Spleen (tissue), 11 donors: ENCODE measurements at regions not wholly inside any gene's neighbourhood (a gene's known extent, or its start where the extent isn't known, plus 50 kb on each side); places are given as distances from the start of the nearest gene placed in this dataset.

Experiments
- DNase-seq: peaks from one replicate; pipeline ENCODE4 v3.0.0-alpha.2; 2020
- H3K27ac ChIP-seq, 8 donors: fragments of 200-600 bp; sonication (generic) in 7 of 8; 1 replicate in 4 of 8; 2 replicates in 4 of 8; pipeline versions ENCODE4 v1.5.0 to v1.8.0; 2016 to 2021; ENCODE audit warnings: inconsistent platforms in 4 of 8, mild to moderate bottlenecking in 4 of 8, moderate library complexity in 1 of 8
- H3K27me3 ChIP-seq, 7 donors: fragments of 200-600 bp; sonication (generic) in 6 of 7; replicated peaks in 1 of 7; 1 replicate in 4 of 7; 2 replicates in 3 of 7; pipeline versions ENCODE4 v1.5.0 to v1.8.0; 2016 to 2021; ENCODE audit warnings: inconsistent platforms in 3 of 7, mild to moderate bottlenecking in 1 of 7
- H3K36me3 ChIP-seq, 6 donors: fragments of 200-600 bp; sonication (generic) in 5 of 6; 1 replicate in 4 of 6; 2 replicates in 2 of 6; pipeline versions ENCODE4 v1.5.0 to v1.8.0; 2016 to 2021; ENCODE audit warnings: inconsistent platforms in 2 of 6
- H3K4me1 ChIP-seq, 6 donors: fragments of 200-600 bp; sonication (generic) in 5 of 6; 1 replicate in 3 of 6; 2 replicates in 3 of 6; pipeline versions ENCODE4 v1.5.0 to v1.8.0; 2016 to 2021; ENCODE audit warnings: inconsistent platforms in 3 of 6
- H3K4me3 ChIP-seq, 8 donors: fragments of 200-600 bp; sonication (generic) in 7 of 8; 1 replicate in 4 of 8; 2 replicates in 4 of 8; pipeline versions ENCODE4 v1.5.0 to v1.8.0; 2016 to 2021; ENCODE audit warnings: inconsistent platforms in 4 of 8, mild to moderate bottlenecking in 4 of 8, moderate library complexity in 2 of 8
- H3K9me3 ChIP-seq, 8 donors: fragments of 200-600 bp; sonication (generic) in 7 of 8; 1 replicate in 4 of 8; 2 replicates in 4 of 8; pipeline versions ENCODE4 v1.5.0 to v1.8.0; 2016 to 2021; ENCODE audit warnings: inconsistent platforms in 4 of 8
- CTCF ChIP-seq, 11 experiments: fragments of 200-600 bp in 7 of 11; fragments of 450-650 bp in 4 of 11; sonication (generic) in 4 of 11; IDR thresholded peaks in 8 of 11; conservative IDR thresholded peaks in 3 of 11; 1 replicate in 7 of 11; 2 replicates in 4 of 11; pipeline versions ENCODE4 v1.4.0 to v1.8.0; 2016 to 2021; ENCODE audit warnings: antibody characterized with exemption in 11 of 11, inconsistent platforms in 4 of 11, mild to moderate bottlenecking in 1 of 11
- POLR2A ChIP-seq, 3 donors: fragments of 450-650 bp; IDR thresholded peaks; one replicate each; pipeline ENCODE4 v1.5.1; 2017; ENCODE audit warnings: antibody characterized with exemption in 3 of 3, mild to moderate bottlenecking in 1 of 3
- POLR2AphosphoS5 ChIP-seq, 3 donors: sonication (generic); formaldehyde crosslinking; IDR thresholded peaks; one replicate each; pipeline ENCODE4 v1.5.1; 2017; ENCODE audit warnings: antibody characterized with exemption in 3 of 3
- WGBS, 5 donors: extraction: QIAGEN DNeasy Blood & Tissue Kit in 3 of 5; methylation state at CpG; one replicate each; pipeline versions ENCODE4 v1.1.5 to v1.1.7; 2013 to 2018; 5-methylcytosine and 5-hydroxymethylcytosine counted together
- intact Hi-C: fragments of 100-400 bp; cut with DNase I; formaldehyde crosslinking; loops from one replicate; pipeline ENCODE4 v1.15.0; 2023; ENCODE audit warnings: low total_unique reads
- donor health status: healthy with polysubstance abuse.
- donor health status: DM: no; HTN: no; CAD: no; lungs with moderate emphysema.
- donor health status: DM: no; HTN: no; CAD: no.
- donor health status: Bipolar disorder and iron deficiency.
- donor health status: healthy.
- donor health status: DM: no; HTN: no; CAD: no.
- donor health status: DM: yes; HTN: yes; CAD: no.

- WGBS, 5 donors: 68 to 85% (median 81%) methylated on average over 5 of the region's 5 CpGs
- Histone ChIP-seq H3K4me1 (no peaks in the 10 kb centered on the region), H3K27me3 (peaks cover 0 to 15% (median 0%) of the 10 kb centered on the region in 7 donors), H3K27ac (no peak overlapping the region), H3K4me3 (no peak overlapping the region), H3K9me3 (no peaks in the 10 kb centered on the region), H3K36me3 (no peaks in the 10 kb centered on the region)
- intact Hi-C loops: no loop called here
- no peak for DNase-seq
- no peak for TF ChIP-seq POLR2AphosphoS5 (IDR thresholded peaks at IDR 0.05)
These were observed 50.0 kb upstream of the ABLIM1 start for GRCh38 chr10:114708084-114708483.

GRCh38 chr10:114708717-114709335 is 50.8 kb upstream of the ABLIM1 start:
- 64 to 78% (median 77%) methylated on average over 5 of the region's 5 CpGs for WGBS, 5 donors
- Histone ChIP-seq H3K9me3 (no peaks in the 10 kb centered on the region), H3K4me3 (no peak overlapping the region), H3K4me1 (no peaks in the 10 kb centered on the region), H3K36me3 (no peaks in the 10 kb centered on the region), H3K27me3 (peaks cover 0 to 22% (median 0%) of the 10 kb centered on the region in 7 donors), H3K27ac (no peak overlapping the region)
- intact Hi-C loops: no loop called here
- DNase-seq: no peak
- no peak for TF ChIP-seq POLR2AphosphoS5 (IDR thresholded peaks at IDR 0.05)
- no peak for TF ChIP-seq POLR2A (IDR thresholded peaks at IDR 0.05)
- no peak for TF ChIP-seq CTCF (IDR thresholded peaks at IDR 0.05 in 8 of 11, conservative IDR thresholded peaks at IDR 0.05 in 3 of 11)

- no peak for TF ChIP-seq CTCF (IDR thresholded peaks at IDR 0.05 in 8 of 11, conservative IDR thresholded peaks at IDR 0.05 in 3 of 11)
- no peak for TF ChIP-seq POLR2AphosphoS5 (IDR thresholded peaks at IDR 0.05)
- TF ChIP-seq POLR2A (IDR thresholded peaks at IDR 0.05): no peak
- H3K36me3 ChIP-seq: no peaks in the 10 kb centered on the region
- no peak overlapping the region for H3K4me3 ChIP-seq
- no peaks in the 10 kb centered on the region for H3K9me3 ChIP-seq
- H3K4me1 ChIP-seq: no peaks in the 10 kb centered on the region
- 82 to 93% (median 90%) methylated on average over 2 of the region's 2 CpGs for WGBS, 5 donors
- intact Hi-C loops: no loop called here
- no peak overlapping the region for H3K27ac ChIP-seq
- no peak for DNase-seq
- H3K27me3 ChIP-seq: peaks cover 0 to 24% (median 0%) of the 10 kb centered on the region in 7 donors
These were observed 51.9 kb upstream of the ABLIM1 start for GRCh38 chr10:114709984-114710383.

- Histone ChIP-seq H3K36me3 (no peaks in the 10 kb centered on the region), H3K27ac (no peak overlapping the region), H3K9me3 (no peaks in the 10 kb centered on the region), H3K4me3 (no peak overlapping the region), H3K27me3 (peaks cover 0 to 24% (median 0%) of the 10 kb centered on the region in 7 donors), H3K4me1 (no peaks in the 10 kb centered on the region)
- intact Hi-C loops: no loop called here
- TF ChIP-seq CTCF (IDR thresholded peaks at IDR 0.05 in 8 of 11, conservative IDR thresholded peaks at IDR 0.05 in 3 of 11) (no peak), POLR2AphosphoS5 (IDR thresholded peaks at IDR 0.05) (no peak), POLR2A (IDR thresholded peaks at IDR 0.05) (no peak)
- WGBS, 5 donors: 93 to 99% (median 94%) methylated on average over 5 of the region's 5 CpGs
- no peak for DNase-seq
These were observed 53.2 kb upstream of the ABLIM1 start for GRCh38 chr10:114711176-114711868.
